Keratinocyte (primary cell): ENCODE measurements at regions not wholly inside any gene's neighbourhood (a gene's known extent, or its start where the extent isn't known, plus 50 kb on each side); places are given as distances from the start of the nearest gene placed in this dataset.

Experiments
- DNase-seq: peaks from one replicate; pipeline ENCODE4 v3.0.0-alpha.2; 2011; ENCODE audit warnings: low read depth, missing footprints, low spot score
- FAIRE-seq: peaks from 2 replicates; lab custom pipeline; 2011; peaks lifted over from hg19 to GRCh38; lab: Jason Lieb, UNC
- H2AFZ ChIP-seq: 2 replicates; pipeline ENCODE4 v1.6.0; 2012; ENCODE audit warnings: low read length, control low read depth, inconsistent platforms; ENCODE audit not compliant: control insufficient read depth
- H3K27ac ChIP-seq: 2 replicates; pipeline ENCODE4 v1.5.1; 2011; ENCODE audit warnings: low read length; ENCODE audit not compliant: control insufficient read depth, insufficient read depth
- H3K27me3 ChIP-seq: 3 replicates; pipeline ENCODE4 v1.6.0; 2011; ENCODE audit warnings: low read length; ENCODE audit not compliant: control insufficient read depth, insufficient read depth; ENCODE audit errors: extremely low read depth
- H3K36me3 ChIP-seq, 2 experiments: 2 replicates in 1 of 2; 3 replicates in 1 of 2; pipeline ENCODE4 v1.5.1; 2011; ENCODE audit warnings: low read length in 2 of 2, mild to moderate bottlenecking in 1 of 2; ENCODE audit not compliant: control insufficient read depth in 2 of 2, insufficient read depth in 2 of 2; ENCODE audit errors: extremely low read depth in 1 of 2
- H3K4me1 ChIP-seq: 3 replicates; pipeline ENCODE4 v1.5.1; 2011; ENCODE audit warnings: low read length; ENCODE audit not compliant: control insufficient read depth, insufficient read depth; ENCODE audit errors: extremely low read depth
- H3K4me2 ChIP-seq: 3 replicates; pipeline ENCODE4 v1.6.0; 2011; ENCODE audit warnings: low read depth, low read length; ENCODE audit not compliant: control insufficient read depth, insufficient read depth; ENCODE audit errors: extremely low read depth
- H3K4me3 ChIP-seq, 3 experiments: fragments of 200-600 bp in 1 of 3; sonication (generic) in 1 of 3; 2 replicates in 2 of 3; 3 replicates in 1 of 3; pipeline ENCODE4 v1.5.1; 2011 to 2016; ENCODE audit warnings: low read length in 3 of 3, mild to moderate bottlenecking in 3 of 3, control low read depth in 2 of 3, inconsistent platforms in 1 of 3, low read depth in 1 of 3, mixed read lengths in 1 of 3, mixed run types in 1 of 3, moderate library complexity in 1 of 3; ENCODE audit not compliant: control insufficient read depth in 2 of 3, insufficient read depth in 2 of 3; ENCODE audit errors: extremely low read depth in 1 of 3
- H3K79me2 ChIP-seq: 2 replicates; pipeline ENCODE4 v1.6.0; 2012; ENCODE audit warnings: low read length; ENCODE audit not compliant: control insufficient read depth, insufficient read depth
- H3K9ac ChIP-seq: 3 replicates; pipeline ENCODE4 v1.6.0; 2011; ENCODE audit warnings: low read length; ENCODE audit not compliant: control insufficient read depth, insufficient read depth; ENCODE audit errors: extremely low read depth
- H3K9me1 ChIP-seq: 3 replicates; pipeline ENCODE4 v1.6.0; 2011; ENCODE audit warnings: low read length; ENCODE audit not compliant: control insufficient read depth, insufficient read depth; ENCODE audit errors: extremely low read depth
- H3K9me3 ChIP-seq: 2 replicates; pipeline ENCODE4 v1.5.1; 2012; ENCODE audit warnings: low read depth, low read length; ENCODE audit not compliant: control insufficient read depth
- H4K20me1 ChIP-seq: 3 replicates; pipeline ENCODE4 v1.6.0; 2011; ENCODE audit warnings: low read length; ENCODE audit not compliant: control insufficient read depth, insufficient read depth; ENCODE audit errors: extremely low read depth
- CTCF ChIP-seq, 3 experiments: IDR thresholded peaks in 1 of 3; conservative IDR thresholded peaks in 1 of 3; optimal IDR thresholded peaks in 1 of 3; 2 replicates in 2 of 3; 3 replicates in 1 of 3; pipeline versions ENCODE3 to v1.5.1; 2011; ENCODE audit warnings: low read length in 3 of 3, mild to moderate bottlenecking in 3 of 3, moderate library complexity in 2 of 3, control low read depth in 1 of 3, inconsistent platforms in 1 of 3; ENCODE audit not compliant: insufficient read depth in 2 of 3; ENCODE audit errors: extremely low read depth in 1 of 3
- EZH2 ChIP-seq: IDR thresholded peaks from one replicate; pipeline ENCODE4 v1.6.1; 2012; ENCODE audit warnings: inconsistent platforms, mild to moderate bottlenecking, low read length, moderate library complexity
- dilution Hi-C: fragments of 300-500 bp; cut with MboI; formaldehyde crosslinking; loops from one replicate; pipeline ENCODE4 v1.7.0; 2020; ENCODE audit warnings: low sequenced_read_pairs; ENCODE audit not compliant: extremely low pct_ligation_motif_present

- dilution Hi-C loops = no loop called here
- Histone ChIP-seq H3K27ac (no peak overlapping the region), H3K27me3 (no peaks in the 10 kb centered on the region), H4K20me1 (no peaks in the 10 kb centered on the region), H3K4me1 (no peaks in the 10 kb centered on the region), H3K9me3 (no peaks in the 10 kb centered on the region), H3K79me2 (no peaks in the 10 kb centered on the region), H3K4me2 (no peak overlapping the region), H2AFZ (no peak overlapping the region), H3K9ac (no peak overlapping the region), H3K4me3 (no peak overlapping the region), H3K36me3 (no peaks in the 10 kb centered on the region), H3K9me1 (no peaks in the 10 kb centered on the region)
- DNase-seq (no peak), FAIRE-seq (no peak)
- TF ChIP-seq EZH2 = no peak
- no peak for TF ChIP-seq CTCF (optimal IDR thresholded peaks at IDR 0.05 in 1 of 3, IDR thresholded peaks at IDR 0.05 in 1 of 3, conservative IDR thresholded peaks at IDR 0.05 in 1 of 3; ENCODE audit: extremely low read depth in 1 of 3, insufficient read depth in 2 of 3, low read length in 3 of 3)
Measured at GRCh38 chr5:28823231-28823630, 1784.8 kb upstream of the CDH9 start.

GRCh38 chr5:28822071-28822470 is 1783.7 kb upstream of the CDH9 start:
- no peaks in the 10 kb centered on the region for H3K79me2 ChIP-seq
- H2AFZ ChIP-seq = no peak overlapping the region
- DNase-seq = no peak
- H3K27me3 ChIP-seq = no peaks in the 10 kb centered on the region
- H4K20me1 ChIP-seq = no peaks in the 10 kb centered on the region
- no peaks in the 10 kb centered on the region for H3K9me3 ChIP-seq
- no peaks in the 10 kb centered on the region for H3K4me1 ChIP-seq
- dilution Hi-C loops = no loop called here
- H3K9ac ChIP-seq = no peak overlapping the region
- H3K36me3 ChIP-seq = no peaks in the 10 kb centered on the region
- H3K27ac ChIP-seq = no peak overlapping the region
- H3K4me2 ChIP-seq = no peak overlapping the region
- no peak for FAIRE-seq
- H3K9me1 ChIP-seq = no peaks in the 10 kb centered on the region
- H3K4me3 ChIP-seq = no peak overlapping the region
- TF ChIP-seq EZH2 (no peak), CTCF (optimal IDR thresholded peaks at IDR 0.05 in 1 of 3, IDR thresholded peaks at IDR 0.05 in 1 of 3, conservative IDR thresholded peaks at IDR 0.05 in 1 of 3; ENCODE audit: extremely low read depth in 1 of 3, insufficient read depth in 2 of 3, low read length in 3 of 3) (no peak)
